ENCODE measurements at regions not wholly inside any gene's neighbourhood (a gene's known extent, or its start where the extent isn't known, plus 50 kb on each side); places are given as distances from the start of the nearest gene placed in this dataset.

DNA sequence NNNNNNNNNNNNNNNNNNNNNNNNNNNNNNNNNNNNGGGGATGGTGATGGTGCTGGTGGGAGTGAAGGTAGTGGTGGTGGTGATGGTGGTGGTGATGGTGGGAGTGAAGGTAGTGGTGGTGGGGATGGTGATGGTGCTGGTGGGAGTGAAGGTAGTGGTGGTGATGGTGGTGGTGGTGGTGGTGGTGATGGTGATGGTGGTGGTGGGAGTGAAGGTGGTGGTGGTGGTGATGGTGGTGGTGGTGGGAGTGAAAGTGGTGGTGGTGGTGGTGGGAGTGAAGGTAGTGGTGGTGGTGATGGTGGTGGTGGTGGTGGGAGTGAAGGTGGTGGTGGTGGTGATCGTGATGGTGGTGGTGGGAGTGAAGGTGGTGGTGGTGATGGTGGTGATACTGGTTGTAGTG is 93.6 kb downstream of the CRYAA start:
- POLR2A ChIA-PET = no interaction called here
- TF ChIP-seq, protein P1, sequence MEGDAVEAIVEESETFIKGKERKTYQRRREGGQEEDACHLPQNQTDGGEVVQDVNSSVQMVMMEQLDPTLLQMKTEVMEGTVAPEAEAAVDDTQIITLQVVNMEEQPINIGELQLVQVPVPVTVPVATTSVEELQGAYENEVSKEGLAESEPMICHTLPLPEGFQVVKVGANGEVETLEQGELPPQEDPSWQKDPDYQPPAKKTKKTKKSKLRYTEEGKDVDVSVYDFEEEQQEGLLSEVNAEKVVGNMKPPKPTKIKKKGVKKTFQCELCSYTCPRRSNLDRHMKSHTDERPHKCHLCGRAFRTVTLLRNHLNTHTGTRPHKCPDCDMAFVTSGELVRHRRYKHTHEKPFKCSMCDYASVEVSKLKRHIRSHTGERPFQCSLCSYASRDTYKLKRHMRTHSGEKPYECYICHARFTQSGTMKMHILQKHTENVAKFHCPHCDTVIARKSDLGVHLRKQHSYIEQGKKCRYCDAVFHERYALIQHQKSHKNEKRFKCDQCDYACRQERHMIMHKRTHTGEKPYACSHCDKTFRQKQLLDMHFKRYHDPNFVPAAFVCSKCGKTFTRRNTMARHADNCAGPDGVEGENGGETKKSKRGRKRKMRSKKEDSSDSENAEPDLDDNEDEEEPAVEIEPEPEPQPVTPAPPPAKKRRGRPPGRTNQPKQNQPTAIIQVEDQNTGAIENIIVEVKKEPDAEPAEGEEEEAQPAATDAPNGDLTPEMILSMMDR (IDR thresholded peaks at IDR 0.05; ENCODE audit: insufficient read depth, low read length, missing control alignments) = no peak
- no peak for DNase-seq (ENCODE audit: low read depth, low spot score)

More for the DNA sequence above, 93.6 kb downstream of the CRYAA start:
- no peak overlapping the region for H3K4me3 ChIP-seq (ENCODE audit: low read depth, low read length)
- CTCF ChIA-PET = no interaction called here
